ENCODE measurements at regions not wholly inside any gene's neighbourhood (a gene's known extent, or its start where the extent isn't known, plus 50 kb on each side); places are given as distances from the start of the nearest gene placed in this dataset.
A peak's percentile ranks its signal among the peaks of the same experiment; 100 is the strongest.

DNA sequence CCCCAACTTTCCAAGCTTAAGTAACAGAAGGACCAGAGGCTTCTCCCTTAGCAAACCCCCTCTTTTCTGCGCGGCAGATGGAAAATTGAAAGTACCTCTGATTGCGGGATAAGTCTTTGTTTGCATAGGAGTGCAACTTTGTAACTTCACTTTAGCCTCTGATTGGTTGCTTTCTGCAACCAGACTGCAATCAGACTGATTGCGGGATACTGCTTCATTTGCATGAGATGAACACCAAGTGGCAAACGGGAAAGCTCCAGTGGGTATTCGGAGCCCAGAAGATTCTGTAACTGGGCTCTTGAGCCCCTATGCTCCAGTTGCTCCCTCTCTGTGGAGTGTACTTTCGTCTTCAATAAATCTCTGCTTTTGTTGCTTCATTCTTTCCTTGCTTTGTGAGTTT is 260.6 kb downstream of the BAMBI start:
- no peaks in the 10 kb centered on the region for H3K9me3 ChIP-seq

DNA sequence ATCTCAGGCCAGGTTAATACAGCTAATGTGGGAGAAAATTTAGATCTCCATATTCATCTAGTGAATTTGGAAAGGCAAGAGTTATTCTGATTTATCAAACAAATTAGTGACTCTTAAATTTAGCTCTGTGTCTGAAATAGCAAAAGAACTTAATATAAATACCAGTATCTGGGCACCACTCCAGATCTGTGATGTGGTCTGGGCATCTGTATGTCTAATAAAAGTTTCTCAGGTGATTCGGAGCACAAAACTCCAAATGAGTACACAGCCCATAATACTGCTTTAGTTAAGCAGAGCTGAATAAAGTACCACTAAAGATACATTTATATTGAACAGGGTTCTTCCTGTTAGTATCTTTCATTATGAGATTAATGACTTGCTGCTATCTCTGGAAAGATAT is 261.4 kb downstream of the BAMBI start:
- H3K36me3 ChIP-seq: no peaks in the 10 kb centered on the region
- H3K4me3 ChIP-seq: no peak overlapping the region
- H3K27ac ChIP-seq: no peak overlapping the region
- peaks cover 5% of the 10 kb centered on the region for H3K4me1 ChIP-seq
- peaks cover 9% of the 10 kb centered on the region for H3K27me3 ChIP-seq
- 45% methylated on average over 1 of the region's 1 CpG for WGBS
- H3K9me3 ChIP-seq: no peaks in the 10 kb centered on the region
- no peak for DNase-seq (ENCODE audit: low spot score in 2 of 2)
- no peak for TF ChIP-seq EP300 (IDR thresholded peaks at IDR 0.05)
- TF ChIP-seq CTCF (IDR thresholded peaks at IDR 0.05): no peak
- TF ChIP-seq POLR2AphosphoS5 (IDR thresholded peaks at IDR 0.05): no peak
- no peak for TF ChIP-seq POLR2A (IDR thresholded peaks at IDR 0.05)

More for the DNA sequence above, 260.6 kb downstream of the BAMBI start:
- peaks cover 5% of the 10 kb centered on the region for H3K4me1 ChIP-seq
- H3K27ac ChIP-seq: no peak overlapping the region
- peaks cover 9% of the 10 kb centered on the region for H3K27me3 ChIP-seq
- DNase-seq (ENCODE audit: low spot score in 2 of 2): no peak
- WGBS: 92% methylated on average over 7 of the region's 7 CpGs
- H3K4me3 ChIP-seq: no peak overlapping the region
- H3K36me3 ChIP-seq: no peaks in the 10 kb centered on the region
- TF ChIP-seq POLR2A (IDR thresholded peaks at IDR 0.05) (no peak), EP300 (IDR thresholded peaks at IDR 0.05) (no peak), CTCF (IDR thresholded peaks at IDR 0.05) (no peak), POLR2AphosphoS5 (IDR thresholded peaks at IDR 0.05) (no peak)

- no peak overlapping the region for H3K27ac ChIP-seq
- no peaks in the 10 kb centered on the region for H3K9me3 ChIP-seq
- DNase-seq (ENCODE audit: low spot score in 2 of 2): peak in 1 of 2 donors; percentile 66
- 48% methylated on average over 26 of the region's 29 CpGs for WGBS
- H3K27me3 ChIP-seq: peaks cover 9% of the 10 kb centered on the region
- TF ChIP-seq POLR2AphosphoS5 (IDR thresholded peaks at IDR 0.05) (no peak), CTCF (IDR thresholded peaks at IDR 0.05) (no peak), EP300 (IDR thresholded peaks at IDR 0.05) (no peak), POLR2A (IDR thresholded peaks at IDR 0.05) (no peak)
- H3K36me3 ChIP-seq: no peaks in the 10 kb centered on the region
- peaks cover 5% of the 10 kb centered on the region for H3K4me1 ChIP-seq
- H3K4me3 ChIP-seq: no peak overlapping the region
Measured at GRCh38 chr10:28939281-28940157, 262.2 kb downstream of the BAMBI start.

DNA sequence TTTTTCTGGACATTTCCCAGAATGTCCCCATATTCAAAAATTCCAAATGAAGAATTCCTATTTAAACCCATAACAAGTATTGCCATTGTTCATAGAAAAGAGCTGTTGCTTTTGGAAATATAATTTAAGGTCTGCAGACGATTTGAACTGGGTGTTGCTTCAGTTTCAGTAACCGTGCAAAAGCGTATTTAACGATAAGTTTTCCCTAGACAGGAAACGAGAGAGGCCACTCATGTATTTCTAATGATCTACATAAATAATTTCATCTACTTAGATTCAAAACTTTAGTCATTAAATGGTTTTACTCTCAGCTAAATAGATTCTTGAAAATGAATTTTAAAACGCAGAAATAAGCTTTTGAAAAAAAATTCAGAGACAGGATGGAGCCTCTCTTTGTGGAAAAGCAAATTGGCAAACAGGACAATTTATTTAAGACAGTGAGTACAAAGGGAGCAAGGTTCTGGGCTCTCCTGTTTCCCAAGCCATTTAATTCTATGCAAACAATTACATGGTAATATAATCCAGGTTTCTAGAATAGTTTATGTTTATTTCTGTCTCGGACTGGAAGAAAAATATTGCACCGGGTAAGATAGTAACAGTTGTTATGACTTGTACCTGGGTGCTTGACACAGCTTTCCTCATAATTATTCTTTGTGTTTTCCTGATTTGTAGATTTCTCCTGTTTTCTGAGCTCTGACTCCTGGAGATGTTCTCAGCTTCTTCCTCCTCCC is 263.0 kb downstream of the BAMBI start:
- no peak overlapping the region for H3K4me3 ChIP-seq
- peaks cover 9% of the 10 kb centered on the region for H3K27me3 ChIP-seq
- H3K4me1 ChIP-seq: peaks cover 5% of the 10 kb centered on the region
- no peak for TF ChIP-seq EP300 (IDR thresholded peaks at IDR 0.05)
- no peak for TF ChIP-seq POLR2AphosphoS5 (IDR thresholded peaks at IDR 0.05)
- TF ChIP-seq POLR2A (IDR thresholded peaks at IDR 0.05): no peak
- TF ChIP-seq CTCF (IDR thresholded peaks at IDR 0.05): no peak
- DNase-seq (ENCODE audit: low spot score in 2 of 2): no peak
- 54% methylated on average over 8 of the region's 8 CpGs for WGBS
- H3K36me3 ChIP-seq: no peaks in the 10 kb centered on the region
- H3K27ac ChIP-seq: no peak overlapping the region
- no peaks in the 10 kb centered on the region for H3K9me3 ChIP-seq

- Histone ChIP-seq H3K4me3 (no peak overlapping the region), H3K27me3 (peaks cover 9% of the 10 kb centered on the region), H3K27ac (no peak overlapping the region), H3K36me3 (no peaks in the 10 kb centered on the region), H3K9me3 (no peaks in the 10 kb centered on the region), H3K4me1 (peaks cover 5% of the 10 kb centered on the region)
- no peak for DNase-seq (ENCODE audit: low spot score in 2 of 2)
- WGBS: 69% methylated on average over 1 of the region's 1 CpG
- TF ChIP-seq EP300 (IDR thresholded peaks at IDR 0.05): no peak
- no peak for TF ChIP-seq POLR2A (IDR thresholded peaks at IDR 0.05)
- no peak for TF ChIP-seq POLR2AphosphoS5 (IDR thresholded peaks at IDR 0.05)
- TF ChIP-seq CTCF (IDR thresholded peaks at IDR 0.05): no peak
Measured at GRCh38 chr10:28942012-28942411, 264.7 kb downstream of the BAMBI start.
